SJCRH30 (cell line): ENCODE measurements at regions not wholly inside any gene's neighbourhood (a gene's known extent, or its start where the extent isn't known, plus 50 kb on each side); places are given as distances from the start of the nearest gene placed in this dataset.

Source experiments
- DNase-seq, 2 experiments: peaks; one replicate each; pipeline ENCODE4 v3.0.0-alpha.2; 2015 to 2020
- H3K27ac ChIP-seq: fragments of 250-450 bp; sonication (Bioruptor Pico); 2 replicates; pipeline ENCODE4 v1.5.1; 2020; ENCODE audit warnings: mild to moderate bottlenecking, moderate library complexity
- H3K27me3 ChIP-seq: fragments of 250-450 bp; sonication (Bioruptor Pico); 2 replicates; pipeline ENCODE4 v1.5.1; 2020; ENCODE audit warnings: mild to moderate bottlenecking, moderate library complexity
- H3K36me3 ChIP-seq: fragments of 250-450 bp; sonication (Bioruptor Pico); 2 replicates; pipeline ENCODE4 v1.5.1; 2020; ENCODE audit warnings: mild to moderate bottlenecking, moderate library complexity
- H3K4me1 ChIP-seq: fragments of 250-450 bp; sonication (Bioruptor Pico); 2 replicates; pipeline ENCODE4 v1.5.1; 2020; ENCODE audit warnings: mild to moderate bottlenecking, moderate library complexity
- H3K4me3 ChIP-seq: fragments of 250-450 bp; sonication (Bioruptor Pico); 2 replicates; pipeline ENCODE4 v1.5.1; 2020; ENCODE audit warnings: mild to moderate bottlenecking, moderate library complexity
- H3K9me3 ChIP-seq: fragments of 250-450 bp; sonication (Bioruptor Pico); replicated peaks from 2 replicates; pipeline ENCODE4 v1.5.1; 2020; ENCODE audit warnings: mild to moderate bottlenecking, moderate library complexity

DNA sequence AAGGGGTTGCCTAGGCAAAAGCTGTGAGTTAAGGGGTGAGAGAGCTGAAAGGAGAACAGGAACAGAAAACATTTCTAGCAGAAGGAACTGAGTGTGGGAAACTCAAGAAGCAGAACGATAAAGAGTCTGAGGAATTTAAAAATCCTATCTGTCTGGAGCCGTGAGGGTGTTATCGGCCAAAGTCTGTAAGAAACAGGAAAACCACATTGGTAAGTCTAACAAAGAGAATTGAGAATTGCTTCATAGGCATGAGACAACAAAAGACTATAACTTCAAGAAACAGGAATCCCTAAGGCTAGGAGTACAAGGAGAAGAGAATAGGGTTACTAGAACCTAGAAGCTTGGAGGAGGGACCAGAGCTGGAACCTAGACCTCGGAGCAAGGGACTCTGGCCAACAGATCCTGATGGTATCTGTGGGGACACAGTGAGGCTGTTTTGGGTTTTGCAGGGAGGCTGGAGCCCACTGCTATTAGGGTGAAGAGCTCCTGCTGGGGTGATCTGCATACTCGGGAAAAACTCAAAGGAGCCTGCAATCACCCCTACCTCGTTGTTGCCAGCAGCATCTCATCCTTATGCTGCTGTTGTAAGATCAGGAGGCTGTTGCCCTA, 175.6 kb downstream of the FBXO8 start:
- Histone ChIP-seq H3K9me3 (no peaks in the 10 kb centered on the region), H3K27me3 (no peaks in the 10 kb centered on the region), H3K4me3 (no peak overlapping the region), H3K27ac (no peak overlapping the region), H3K36me3 (no peaks in the 10 kb centered on the region), H3K4me1 (no peaks in the 10 kb centered on the region)
- DNase-seq, result no peak

- H3K4me1 ChIP-seq, result no peaks in the 10 kb centered on the region
- H3K27ac ChIP-seq, result no peak overlapping the region
- no peak overlapping the region for H3K4me3 ChIP-seq
- H3K27me3 ChIP-seq, result no peaks in the 10 kb centered on the region
- no peak for DNase-seq
- no peaks in the 10 kb centered on the region for H3K9me3 ChIP-seq
- no peaks in the 10 kb centered on the region for H3K36me3 ChIP-seq
These were observed 178.3 kb downstream of the FBXO8 start for GRCh38 chr4:174105202-174105601.

DNA sequence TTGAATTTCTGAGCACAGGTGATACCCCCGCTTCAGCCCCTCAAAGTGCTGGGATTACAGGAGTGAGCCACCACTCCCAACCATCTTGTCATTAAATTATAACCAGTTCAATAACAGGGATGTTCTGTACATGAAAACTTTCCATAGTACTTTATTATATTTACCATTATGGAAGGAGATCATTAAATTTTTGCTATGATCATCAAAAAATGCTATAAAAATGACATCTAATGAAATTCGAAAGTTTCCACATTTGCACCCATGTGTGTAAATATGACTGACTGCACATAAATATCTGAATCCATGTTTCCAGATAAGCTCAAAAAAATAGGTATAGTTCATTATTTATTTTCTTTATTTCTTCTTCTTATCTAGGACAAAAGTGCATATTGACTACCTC, 182.6 kb downstream of the FBXO8 start:
- no peaks in the 10 kb centered on the region for H3K9me3 ChIP-seq
- H3K4me1 ChIP-seq, result no peaks in the 10 kb centered on the region
- H3K4me3 ChIP-seq, result no peak overlapping the region
- no peak overlapping the region for H3K27ac ChIP-seq
- no peak for DNase-seq
- H3K36me3 ChIP-seq, result no peaks in the 10 kb centered on the region
- no peaks in the 10 kb centered on the region for H3K27me3 ChIP-seq

DNA sequence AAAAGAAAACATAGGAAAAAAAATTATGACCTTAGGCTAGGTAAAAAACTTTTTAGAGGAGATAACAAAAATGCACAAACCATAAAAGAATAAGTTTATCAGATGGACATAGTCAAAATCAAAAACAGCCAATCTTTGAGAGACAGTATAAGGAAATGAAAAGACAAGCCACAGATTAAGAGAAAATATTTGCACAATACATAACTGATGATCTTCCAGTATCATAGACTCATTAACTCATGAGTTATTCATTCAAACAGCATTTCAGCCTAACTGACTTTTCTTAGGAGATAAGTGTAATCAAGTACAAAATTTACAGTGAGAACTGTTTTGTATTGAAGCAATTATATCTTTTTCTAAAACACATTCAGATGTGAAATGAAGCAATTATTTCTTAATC, 183.8 kb downstream of the FBXO8 start:
- H3K27ac ChIP-seq, result no peak overlapping the region

DNA sequence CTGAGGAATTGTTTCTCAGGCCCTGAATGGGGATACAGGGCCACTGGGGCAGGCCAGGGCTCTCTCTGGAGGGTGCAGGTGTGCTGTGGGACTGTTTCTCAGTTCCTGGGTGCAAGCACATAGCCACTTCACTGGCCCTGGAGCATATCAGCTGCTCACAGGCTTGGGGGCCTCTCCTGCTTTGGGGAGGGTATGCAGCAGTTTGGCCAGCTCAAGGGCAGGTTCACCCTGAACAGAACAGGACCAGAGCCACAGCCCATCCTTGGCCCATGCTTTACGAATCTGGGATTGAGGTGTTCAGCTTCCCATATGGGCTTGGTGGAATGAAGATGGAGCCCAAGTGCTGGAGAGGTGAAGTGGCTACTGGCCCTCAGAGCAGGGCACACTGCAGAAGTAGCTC, 186.5 kb downstream of the FBXO8 start:
- no peak for DNase-seq
- Histone ChIP-seq H3K27ac (no peak overlapping the region), H3K9me3 (no peaks in the 10 kb centered on the region), H3K27me3 (no peaks in the 10 kb centered on the region), H3K4me1 (no peaks in the 10 kb centered on the region), H3K36me3 (no peaks in the 10 kb centered on the region), H3K4me3 (no peak overlapping the region)

More for the DNA sequence above, 183.8 kb downstream of the FBXO8 start:
- no peaks in the 10 kb centered on the region for H3K36me3 ChIP-seq
- no peak overlapping the region for H3K4me3 ChIP-seq
- no peaks in the 10 kb centered on the region for H3K4me1 ChIP-seq
- no peak for DNase-seq
- no peaks in the 10 kb centered on the region for H3K27me3 ChIP-seq
- H3K9me3 ChIP-seq, result no peaks in the 10 kb centered on the region

GRCh38 chr4:174096456-174096855, 187.0 kb downstream of the FBXO8 start:
- no peaks in the 10 kb centered on the region for H3K4me1 ChIP-seq
- H3K9me3 ChIP-seq, result no peaks in the 10 kb centered on the region
- no peak overlapping the region for H3K27ac ChIP-seq
- no peaks in the 10 kb centered on the region for H3K27me3 ChIP-seq
- H3K4me3 ChIP-seq, result no peak overlapping the region
- DNase-seq, result no peak
- no peaks in the 10 kb centered on the region for H3K36me3 ChIP-seq

DNA sequence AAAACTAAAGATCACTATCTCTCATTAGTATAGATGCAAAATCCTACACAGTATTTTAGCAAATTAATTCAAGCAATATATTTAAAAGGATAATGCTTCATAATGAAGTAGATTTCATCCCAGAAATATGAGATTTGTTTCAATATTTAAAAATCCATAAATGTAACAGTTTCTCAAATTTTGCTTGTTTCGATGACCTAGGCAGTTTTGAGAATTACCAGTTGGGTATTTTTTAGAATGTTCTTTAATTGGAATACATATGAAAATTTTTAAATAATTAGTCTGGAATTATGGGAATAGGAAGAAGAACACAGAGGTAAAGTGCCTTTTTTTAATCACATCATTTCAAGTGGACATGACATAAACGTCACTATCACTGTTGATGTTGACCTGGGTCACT, 192.3 kb downstream of the FBXO8 start:
- H3K27ac ChIP-seq, result no peak overlapping the region
- DNase-seq, result no peak

GRCh38 chr4:174089711-174090110, 193.8 kb downstream of the FBXO8 start:
- no peaks in the 10 kb centered on the region for H3K36me3 ChIP-seq
- H3K27ac ChIP-seq, result no peak overlapping the region
- no peaks in the 10 kb centered on the region for H3K9me3 ChIP-seq
- no peak for DNase-seq
- no peaks in the 10 kb centered on the region for H3K27me3 ChIP-seq
- H3K4me3 ChIP-seq, result no peak overlapping the region
- H3K4me1 ChIP-seq, result no peaks in the 10 kb centered on the region

More for the DNA sequence above, 192.3 kb downstream of the FBXO8 start:
- Histone ChIP-seq H3K27me3 (no peaks in the 10 kb centered on the region), H3K36me3 (no peaks in the 10 kb centered on the region), H3K9me3 (no peaks in the 10 kb centered on the region), H3K4me3 (no peak overlapping the region), H3K4me1 (no peaks in the 10 kb centered on the region)

DNA sequence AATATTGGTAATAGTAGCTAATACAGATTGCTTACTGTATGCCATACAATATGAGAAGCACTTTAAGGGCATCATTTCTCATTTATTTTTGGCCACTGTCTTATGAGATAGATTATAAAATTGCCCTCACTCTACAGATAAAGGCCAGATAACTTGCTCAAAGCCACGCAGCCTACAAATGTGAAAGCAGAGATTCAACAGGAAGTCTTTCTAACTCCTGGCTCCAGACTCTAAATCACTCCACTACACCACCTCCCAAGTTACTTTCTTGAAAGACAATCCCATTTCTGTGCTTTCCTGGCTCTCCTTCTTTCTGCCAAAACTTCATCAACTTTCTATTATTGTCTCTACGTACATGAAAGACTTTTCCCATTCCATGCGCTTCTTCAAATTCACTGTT, 194.7 kb downstream of the FBXO8 start:
- no peaks in the 10 kb centered on the region for H3K9me3 ChIP-seq
- no peak for DNase-seq
- no peak overlapping the region for H3K27ac ChIP-seq
- no peaks in the 10 kb centered on the region for H3K36me3 ChIP-seq
- H3K4me1 ChIP-seq, result no peaks in the 10 kb centered on the region
- H3K4me3 ChIP-seq, result no peak overlapping the region
- no peaks in the 10 kb centered on the region for H3K27me3 ChIP-seq

- H3K27ac ChIP-seq, result no peak overlapping the region
These were observed 196.4 kb downstream of the FBXO8 start for GRCh38 chr4:174086829-174087799.

GRCh38 chr4:174084981-174085380, 198.5 kb downstream of the FBXO8 start:
- DNase-seq, result no peak
- H3K4me1 ChIP-seq, result no peaks in the 10 kb centered on the region

More at GRCh38 chr4:174086829-174087799, 196.4 kb downstream of the FBXO8 start:
- no peaks in the 10 kb centered on the region for H3K36me3 ChIP-seq
- H3K4me1 ChIP-seq, result no peaks in the 10 kb centered on the region
- H3K4me3 ChIP-seq, result no peak overlapping the region
- no peaks in the 10 kb centered on the region for H3K9me3 ChIP-seq
- H3K27me3 ChIP-seq, result no peaks in the 10 kb centered on the region
- DNase-seq, result no peak

DNA sequence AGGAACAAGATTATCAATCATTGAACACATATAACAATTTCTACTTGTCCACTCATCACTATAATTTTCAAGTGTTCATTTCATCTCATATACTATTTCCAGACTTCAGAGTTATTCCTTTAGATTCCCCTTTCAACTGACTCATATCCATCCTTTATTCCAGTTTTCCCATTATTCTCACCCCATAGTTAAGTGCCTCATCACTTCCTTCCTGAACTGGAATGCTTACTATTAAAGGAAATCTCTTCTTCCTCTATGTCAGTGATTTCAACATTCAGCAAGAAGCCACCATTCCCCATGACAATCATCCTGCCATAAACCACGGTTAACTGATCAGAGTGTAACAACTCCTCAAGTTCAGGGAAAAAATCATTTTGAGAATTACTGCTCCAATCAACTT, 198.9 kb downstream of the FBXO8 start:
- Histone ChIP-seq H3K36me3 (no peaks in the 10 kb centered on the region), H3K4me3 (no peak overlapping the region), H3K27me3 (no peaks in the 10 kb centered on the region), H3K27ac (no peak overlapping the region), H3K9me3 (no peaks in the 10 kb centered on the region), H3K4me1 (no peaks in the 10 kb centered on the region)
- no peak for DNase-seq

More at GRCh38 chr4:174084981-174085380, 198.5 kb downstream of the FBXO8 start:
- no peaks in the 10 kb centered on the region for H3K27me3 ChIP-seq
- H3K36me3 ChIP-seq, result no peaks in the 10 kb centered on the region
- H3K9me3 ChIP-seq, result no peaks in the 10 kb centered on the region
- no peak overlapping the region for H3K27ac ChIP-seq
- H3K4me3 ChIP-seq, result no peak overlapping the region

- Histone ChIP-seq H3K4me1 (no peaks in the 10 kb centered on the region), H3K27ac (no peak overlapping the region), H3K36me3 (no peaks in the 10 kb centered on the region), H3K9me3 (no peaks in the 10 kb centered on the region), H3K27me3 (no peaks in the 10 kb centered on the region), H3K4me3 (no peak overlapping the region)
- DNase-seq, result no peak
These were observed 203.1 kb downstream of the FBXO8 start for GRCh38 chr4:174080361-174080760.

GRCh38 chr4:174071595-174071994, 211.9 kb downstream of the FBXO8 start:
- H3K27me3 ChIP-seq, result no peaks in the 10 kb centered on the region
- H3K4me1 ChIP-seq, result no peaks in the 10 kb centered on the region
- DNase-seq, result no peak
- H3K27ac ChIP-seq, result no peak overlapping the region
- H3K36me3 ChIP-seq, result no peaks in the 10 kb centered on the region
- H3K9me3 ChIP-seq, result no peaks in the 10 kb centered on the region
- no peak overlapping the region for H3K4me3 ChIP-seq

- DNase-seq, result no peak
- no peaks in the 10 kb centered on the region for H3K4me1 ChIP-seq
- no peaks in the 10 kb centered on the region for H3K27me3 ChIP-seq
- no peaks in the 10 kb centered on the region for H3K9me3 ChIP-seq
- H3K36me3 ChIP-seq, result no peaks in the 10 kb centered on the region
- no peak overlapping the region for H3K4me3 ChIP-seq
- H3K27ac ChIP-seq, result no peak overlapping the region
These were observed 213.6 kb downstream of the FBXO8 start for GRCh38 chr4:174069848-174070330.
